Stimulated activated CD4-positive, alpha-beta T cell treated with anti-CD3 and anti-CD28 coated beads, Interleukin-2, amount 100 ng/mL, for 24 hours (primary cell): ENCODE measurements at regions not wholly inside any gene's neighbourhood (a gene's known extent, or its start where the extent isn't known, plus 50 kb on each side); places are given as distances from the start of the nearest gene placed in this dataset.
"Not testable (repeated sequence)": the region's sequence is repeated elsewhere in the genome, so short reads cannot be mapped to it uniquely, and the experiment has no call there.

Source experiments
- DNase-seq, 2 donors: peaks; one replicate each; pipeline ENCODE4 v3.0.0-alpha.2; 2020

DNA sequence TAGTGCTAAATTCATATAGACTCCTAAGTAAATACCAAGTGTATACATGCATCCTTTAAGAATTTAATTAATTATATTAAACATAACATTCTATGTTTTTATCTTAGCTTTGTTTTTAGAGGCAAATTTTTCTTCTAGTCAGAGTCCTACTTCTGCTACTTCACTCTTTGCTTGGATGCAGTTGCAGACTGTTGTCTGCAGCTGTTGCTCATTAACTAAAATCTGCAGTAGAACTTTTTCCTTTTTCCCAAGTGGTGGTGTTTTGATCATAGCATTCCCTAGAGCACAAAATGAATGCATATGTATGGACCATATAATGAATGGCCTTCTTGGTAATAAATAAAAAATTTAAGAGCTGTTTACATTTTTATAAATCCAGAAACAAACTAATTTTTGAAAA, 198.3 kb downstream of the CASP12 start:
- no peak for DNase-seq

DNA sequence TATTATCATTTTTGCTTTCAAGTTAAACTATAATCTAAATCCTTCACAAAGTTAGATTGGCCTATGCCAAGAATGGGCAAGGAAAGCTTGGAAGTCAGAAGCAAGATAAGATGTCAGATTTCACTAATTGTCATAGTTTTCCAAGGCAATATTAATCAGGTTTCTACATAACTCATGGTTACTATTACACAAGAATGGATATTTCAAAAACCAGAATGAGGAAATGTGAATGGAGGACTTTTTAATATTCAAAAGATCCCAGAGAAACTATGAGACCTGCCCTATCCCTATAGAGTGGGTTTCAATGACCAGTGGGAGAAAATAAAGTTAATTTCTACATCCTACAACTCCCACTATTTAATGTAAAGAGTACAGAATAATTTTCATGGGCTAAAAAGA, 203.2 kb downstream of the CASP12 start:
- DNase-seq, result no peak

- no peak for DNase-seq
These were observed 203.8 kb downstream of the CASP12 start for GRCh38 chr11:104694259-104695064.

- no peak for DNase-seq
These were observed 205.5 kb downstream of the CASP12 start for GRCh38 chr11:104692751-104693150.

DNA sequence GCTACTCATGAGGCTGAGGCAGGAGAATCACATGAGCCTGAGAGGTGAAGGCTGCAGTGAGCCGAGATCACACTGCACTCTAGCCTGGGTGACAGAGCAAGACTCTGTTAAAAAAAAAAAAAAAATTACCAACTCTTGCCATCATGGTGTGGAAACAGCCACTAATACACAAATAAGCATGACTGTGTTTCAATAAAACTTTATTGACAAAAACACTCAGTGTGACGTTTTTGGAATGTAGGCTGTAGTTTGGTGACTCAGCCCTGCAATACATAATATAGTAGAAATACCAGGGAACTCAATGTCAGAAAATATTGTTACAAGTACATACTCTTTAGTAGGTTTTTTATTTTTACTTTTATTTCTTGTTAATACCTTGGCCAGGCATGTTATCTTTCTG, 207.1 kb downstream of the CASP12 start:
- DNase-seq, result no peak

- DNase-seq, result no peak
These were observed 208.0 kb downstream of the CASP12 start for GRCh38 chr11:104690241-104690640.

DNA sequence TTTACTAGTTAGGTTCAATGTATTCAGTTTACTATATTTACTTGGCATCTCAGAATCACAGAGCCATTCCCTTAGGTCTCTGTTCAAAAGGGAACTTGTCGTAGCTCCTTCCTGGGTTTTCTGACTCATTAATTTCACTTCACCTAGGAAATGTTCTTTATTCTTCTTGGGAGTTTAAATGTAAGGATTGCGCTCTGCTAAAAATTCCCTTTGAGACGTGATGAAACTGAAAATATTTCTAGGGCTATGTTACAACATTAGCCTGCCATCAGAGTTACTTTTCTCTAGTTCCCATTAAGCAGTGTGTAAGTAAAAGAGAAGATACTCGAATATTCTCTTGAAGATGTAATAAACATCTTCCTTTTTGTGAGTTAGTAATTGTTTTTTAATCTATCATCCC, 209.5 kb downstream of the CASP12 start:
- no peak for DNase-seq

- DNase-seq, result no peak
These were observed 216.1 kb downstream of the CASP12 start for GRCh38 chr11:104682206-104682605.

DNA sequence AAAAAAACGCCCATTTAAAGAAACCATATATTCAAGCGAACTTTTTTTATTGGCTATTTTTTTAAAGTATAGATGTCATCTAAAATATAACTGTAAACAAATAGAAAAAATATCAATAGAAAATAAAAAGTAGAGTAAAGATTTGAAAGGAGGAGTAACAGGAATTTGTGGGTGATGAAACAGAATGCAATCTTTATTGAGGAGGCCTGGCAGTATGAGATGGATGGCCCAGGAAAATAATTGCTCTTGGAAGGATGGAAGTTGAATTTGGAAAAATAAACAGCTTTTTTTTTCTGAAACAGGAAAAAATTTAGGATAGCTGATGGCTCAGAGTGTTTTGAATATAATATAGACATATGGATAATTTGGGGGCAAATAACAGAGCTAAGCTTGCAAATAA, 219.0 kb downstream of the CASP12 start:
- DNase-seq, result no peak

GRCh38 chr11:104678408-104678807, 219.9 kb downstream of the CASP12 start:
- DNase-seq, result no peak

DNA sequence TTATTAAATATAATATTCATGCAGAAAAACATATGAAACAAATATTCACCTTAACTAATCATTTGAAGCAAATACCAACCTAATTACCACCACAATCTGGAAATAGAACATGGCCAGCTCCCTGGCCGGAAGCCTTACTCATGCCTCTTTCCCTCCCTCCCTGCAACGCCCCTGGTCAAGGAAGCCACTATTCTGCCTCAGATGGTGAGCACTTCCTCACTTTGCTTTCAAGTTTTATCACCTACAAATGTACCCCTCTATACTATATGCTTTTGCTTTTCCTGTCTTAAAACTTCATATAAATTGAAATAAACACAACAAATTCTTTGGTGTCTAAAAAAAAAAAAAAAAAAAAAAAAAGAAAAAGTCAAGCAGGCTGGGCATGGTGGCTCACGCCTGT, 221.2 kb downstream of the CASP12 start:
- not testable (repeated sequence) for DNase-seq

- DNase-seq, result no peak
These were observed 225.4 kb downstream of the CASP12 start for GRCh38 chr11:104672897-104673296.

- no peak for DNase-seq
These were observed 229.3 kb downstream of the CASP12 start for GRCh38 chr11:104668797-104669463.

- no peak for DNase-seq
These were observed 231.6 kb downstream of the CASP12 start for GRCh38 chr11:104666624-104667023.

GRCh38 chr11:104665641-104666040, 232.6 kb downstream of the CASP12 start:
- no peak for DNase-seq

DNA sequence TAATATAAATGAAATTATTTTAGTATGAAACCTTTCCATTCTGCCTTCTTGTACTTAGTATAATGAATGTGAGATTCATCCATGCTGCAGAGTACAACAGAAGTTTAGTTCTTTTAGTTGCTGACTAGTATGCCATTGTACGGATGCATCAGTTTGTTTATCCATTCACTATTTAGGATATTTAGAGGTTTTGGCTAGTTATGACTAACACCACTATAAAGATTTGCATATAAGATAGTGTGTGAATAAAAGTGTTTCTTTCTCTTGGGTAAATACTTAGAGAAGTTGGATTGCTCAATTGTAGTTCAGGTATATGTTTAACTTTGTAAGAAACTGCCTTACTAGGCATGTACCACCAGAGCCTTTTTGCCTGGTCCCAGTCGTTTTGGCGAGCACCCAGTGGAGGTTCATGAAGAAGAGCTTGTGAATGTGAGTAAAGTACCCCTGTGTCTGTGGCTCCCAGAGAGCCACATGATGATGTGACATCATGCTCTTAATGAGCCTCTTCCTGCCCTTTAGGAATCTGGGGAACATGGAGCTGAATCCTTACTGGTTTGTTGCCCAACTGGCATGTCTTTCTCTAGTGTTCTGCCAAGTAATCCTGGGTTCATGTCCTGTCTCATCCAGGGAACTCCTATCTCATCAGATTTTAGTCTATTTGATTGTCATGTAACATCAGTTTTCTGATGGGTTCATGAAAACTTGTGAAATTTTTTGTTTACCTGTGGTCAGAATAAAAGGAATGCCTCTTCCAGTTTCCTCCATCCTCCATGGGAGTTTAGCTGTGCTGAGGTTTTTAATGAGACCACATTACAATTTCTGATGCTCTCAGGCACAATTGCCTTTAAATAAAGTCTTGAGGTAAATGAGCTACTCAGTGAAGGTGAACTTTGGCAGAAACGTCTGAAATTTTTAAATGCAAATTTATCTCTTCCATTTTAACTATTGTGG, 234.8 kb downstream of the CASP12 start:
- no peak for DNase-seq

- no peak for DNase-seq
These were observed 236.4 kb downstream of the CASP12 start for GRCh38 chr11:104661901-104662300.

- DNase-seq, result no peak
These were observed 236.8 kb downstream of the CASP12 start for GRCh38 chr11:104661471-104661870.

GRCh38 chr11:104658177-104658576, 240.1 kb downstream of the CASP12 start:
- no peak for DNase-seq

DNA sequence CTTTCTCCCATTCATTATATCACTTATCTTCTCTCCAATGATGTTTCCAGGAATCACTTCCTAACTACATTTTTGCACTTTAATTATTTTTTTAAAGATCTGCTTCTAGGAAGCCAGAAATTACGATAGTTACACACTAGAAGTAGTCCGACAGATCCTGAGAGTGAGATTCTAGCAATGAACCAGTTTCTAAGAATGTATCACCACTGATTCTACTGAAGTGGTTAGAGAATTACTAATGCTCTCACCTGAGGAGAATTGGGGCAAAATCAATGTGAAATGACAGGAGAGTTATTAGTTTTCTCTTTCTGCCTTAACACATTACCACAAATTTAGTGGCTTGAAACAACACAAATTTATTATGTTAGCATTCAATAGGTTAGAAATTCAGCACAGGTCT, 241.2 kb downstream of the CASP12 start:
- no peak for DNase-seq

GRCh38 chr11:104655066-104655465, 243.2 kb downstream of the CASP12 start:
- DNase-seq, result no peak

GRCh38 chr11:104654181-104654813, 244.0 kb downstream of the CASP12 start:
- no peak for DNase-seq

- no peak for DNase-seq
These were observed 244.9 kb downstream of the CASP12 start for GRCh38 chr11:104653407-104653806.
